Caco-2 (cell line): ENCODE measurements at regions not wholly inside any gene's neighbourhood (a gene's known extent, or its start where the extent isn't known, plus 50 kb on each side); places are given as distances from the start of the nearest gene placed in this dataset.

Source experiments
- BruUV-seq: library from RNA; stranded (reverse); fragments of 400-500 nt; replicated peaks from 2 replicates; lab custom pipeline; 2021; lab: Mats Ljungman, UMichigan
- CTCF ChIA-PET: fragments of 300-600 bp; sonication (Branson Sonifier 250); formaldehyde crosslinking; loops from one replicate; lab custom pipeline; 2022; ENCODE audit warnings: antibody characterized with exemption; lab: Charles Lee
- POLR2A ChIA-PET: fragments of 300-600 bp; sonication (Branson Sonifier 250); formaldehyde crosslinking; loops from one replicate; lab custom pipeline; 2022; ENCODE audit warnings: antibody characterized with exemption; lab: Charles Lee
- DNase-seq, 2 experiments: peaks; one replicate each; pipeline versions ENCODE4 v3.0.0 to v3.0.0-alpha.2; 2020 to 2022
- H3K27me3 ChIP-seq: replicated peaks from 2 replicates; pipeline ENCODE4 v1.6.0; 2011; ENCODE audit warnings: low read length; ENCODE audit not compliant: control insufficient read depth, insufficient read depth
- H3K36me3 ChIP-seq: 2 replicates; pipeline ENCODE4 v1.5.1; 2011; ENCODE audit warnings: low read length; ENCODE audit not compliant: control insufficient read depth, insufficient read depth
- H3K4me1 ChIP-seq: fragments of 250-450 bp; sonication (Bioruptor Pico); 2 replicates; pipeline ENCODE4 v1.5.1; 2020; ENCODE audit warnings: mild to moderate bottlenecking
- H3K4me3 ChIP-seq: 2 replicates; pipeline ENCODE4 v1.5.1; 2011; ENCODE audit warnings: low read depth, mild to moderate bottlenecking, control low read depth, low read length
- H3K9me3 ChIP-seq: fragments of 250-450 bp; sonication (Bioruptor Pico); 2 replicates; pipeline ENCODE4 v1.5.1; 2020; ENCODE audit warnings: mild to moderate bottlenecking, moderate library complexity
- H3K27ac Mint-ChIP-seq: one replicate; pipeline ENCODE4 v1.8.0; 2022; ENCODE audit warnings: mixed read lengths; ENCODE audit not compliant: unreplicated experiment
- H3K27me3 Mint-ChIP-seq: one replicate; pipeline ENCODE4 v1.8.0; 2022; ENCODE audit warnings: mixed read lengths; ENCODE audit not compliant: insufficient read depth, unreplicated experiment
- H3K36me3 Mint-ChIP-seq: one replicate; pipeline ENCODE4 v1.8.0; 2022; ENCODE audit warnings: mild to moderate bottlenecking, mixed read lengths; ENCODE audit not compliant: insufficient read depth, unreplicated experiment
- H3K4me1 Mint-ChIP-seq: one replicate; pipeline ENCODE4 v1.8.0; 2022; ENCODE audit warnings: low read depth, mixed read lengths; ENCODE audit not compliant: unreplicated experiment
- H3K4me3 Mint-ChIP-seq: one replicate; pipeline ENCODE4 v1.8.0; 2022; ENCODE audit warnings: mild to moderate bottlenecking, moderate library complexity, mixed read lengths; ENCODE audit not compliant: unreplicated experiment
- H3K9me3 Mint-ChIP-seq: one replicate; pipeline ENCODE4 v1.8.0; 2022; ENCODE audit warnings: mixed read lengths; ENCODE audit not compliant: unreplicated experiment
- intact Hi-C: fragments of 100-400 bp; cut with micrococcal nuclease; formaldehyde crosslinking; loops from one replicate; pipeline ENCODE4 v1.10.0; 2022; ENCODE audit not compliant: unreplicated experiment
- TF ChIP-seq, protein P1 (sequence below), 2 experiments: fragments of 200-600 bp in 1 of 2; IDR thresholded peaks; 1 replicate in 1 of 2; 2 replicates in 1 of 2; pipeline versions ENCODE4 v1.5.1 to v1.8.0; 2011 to 2022; ENCODE audit warnings: antibody characterized with exemption in 1 of 2, control low read depth in 1 of 2, inconsistent platforms in 1 of 2, low read depth in 1 of 2, low read length in 1 of 2, mild to moderate bottlenecking in 1 of 2, moderate library complexity in 1 of 2; ENCODE audit not compliant: insufficient read depth in 1 of 2, severe bottlenecking in 1 of 2, unreplicated experiment in 1 of 2

GRCh38 chr2:15081356-15081755 lies 448.8 kb downstream of the LRATD1 start:
- no peaks in the 10 kb centered on the region for H3K9me3 Mint-ChIP-seq
- H3K27me3 Mint-ChIP-seq = peaks cover 16% of the 10 kb centered on the region
- Histone ChIP-seq H3K27me3 (no peaks in the 10 kb centered on the region), H3K4me3 (no peak overlapping the region), H3K4me1 (no peaks in the 10 kb centered on the region), H3K36me3 (no peaks in the 10 kb centered on the region), H3K9me3 (no peaks in the 10 kb centered on the region)
- no peak overlapping the region for H3K4me3 Mint-ChIP-seq
- ChIA-PET POLR2A (no interaction called here), CTCF (no interaction called here)
- no peak overlapping the region for H3K27ac Mint-ChIP-seq
- H3K36me3 Mint-ChIP-seq = no peaks in the 10 kb centered on the region
- H3K4me1 Mint-ChIP-seq = no peaks in the 10 kb centered on the region
- TF ChIP-seq, protein P1, sequence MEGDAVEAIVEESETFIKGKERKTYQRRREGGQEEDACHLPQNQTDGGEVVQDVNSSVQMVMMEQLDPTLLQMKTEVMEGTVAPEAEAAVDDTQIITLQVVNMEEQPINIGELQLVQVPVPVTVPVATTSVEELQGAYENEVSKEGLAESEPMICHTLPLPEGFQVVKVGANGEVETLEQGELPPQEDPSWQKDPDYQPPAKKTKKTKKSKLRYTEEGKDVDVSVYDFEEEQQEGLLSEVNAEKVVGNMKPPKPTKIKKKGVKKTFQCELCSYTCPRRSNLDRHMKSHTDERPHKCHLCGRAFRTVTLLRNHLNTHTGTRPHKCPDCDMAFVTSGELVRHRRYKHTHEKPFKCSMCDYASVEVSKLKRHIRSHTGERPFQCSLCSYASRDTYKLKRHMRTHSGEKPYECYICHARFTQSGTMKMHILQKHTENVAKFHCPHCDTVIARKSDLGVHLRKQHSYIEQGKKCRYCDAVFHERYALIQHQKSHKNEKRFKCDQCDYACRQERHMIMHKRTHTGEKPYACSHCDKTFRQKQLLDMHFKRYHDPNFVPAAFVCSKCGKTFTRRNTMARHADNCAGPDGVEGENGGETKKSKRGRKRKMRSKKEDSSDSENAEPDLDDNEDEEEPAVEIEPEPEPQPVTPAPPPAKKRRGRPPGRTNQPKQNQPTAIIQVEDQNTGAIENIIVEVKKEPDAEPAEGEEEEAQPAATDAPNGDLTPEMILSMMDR (IDR thresholded peaks at IDR 0.05; ENCODE audit: insufficient read depth in 1 of 2, low read depth in 1 of 2, low read length in 1 of 2, severe bottlenecking in 1 of 2, unreplicated experiment in 1 of 2) = no peak
- intact Hi-C loops = no loop called here
- no TSS peak for BruUV-seq
- DNase-seq = no peak

DNA sequence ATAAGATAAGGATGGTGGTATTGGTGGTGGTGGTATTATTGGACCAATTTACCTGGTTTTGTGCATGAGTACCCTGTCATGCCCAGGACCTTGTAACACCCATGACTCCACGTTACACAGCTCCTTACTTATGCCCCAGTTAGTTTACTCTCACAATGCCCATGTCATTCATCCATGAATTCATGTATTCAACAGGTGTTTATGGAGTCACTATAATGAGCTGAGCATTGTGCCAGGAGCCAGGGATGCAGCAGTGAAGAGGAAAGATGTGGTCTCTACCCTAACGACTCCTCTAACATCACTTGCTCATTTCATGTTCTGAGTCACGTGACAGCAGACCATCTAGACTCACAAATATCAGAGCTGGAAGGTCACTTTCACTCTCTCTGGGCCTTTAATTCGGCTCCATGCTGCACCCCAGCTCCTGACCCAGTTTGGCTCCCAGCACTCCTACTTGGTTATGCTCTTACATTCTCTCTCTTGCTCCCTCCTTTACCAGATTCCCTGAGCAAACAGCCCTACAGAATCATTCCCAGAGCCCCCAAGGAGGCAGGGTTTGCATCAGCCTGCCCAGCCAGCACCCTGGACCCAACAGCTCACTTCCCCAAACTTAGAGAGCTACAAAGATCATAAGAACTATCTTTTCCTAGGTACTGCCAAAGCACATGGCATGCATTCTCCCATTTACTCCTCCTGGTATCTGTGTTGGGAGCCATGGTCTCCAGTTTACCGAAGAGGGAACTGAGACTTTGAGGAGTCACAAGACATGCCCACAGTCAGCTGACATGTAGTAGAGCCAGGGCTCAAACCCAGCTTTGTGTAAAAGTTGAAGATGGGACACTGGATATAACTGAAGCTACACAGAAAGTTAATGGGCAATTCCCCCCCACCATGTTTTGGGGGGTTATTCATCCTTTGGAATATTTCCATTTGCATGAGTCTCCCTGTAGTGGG lies 449.9 kb downstream of the LRATD1 start:
- H3K36me3 Mint-ChIP-seq = no peaks in the 10 kb centered on the region
- no TSS peak for BruUV-seq
- TF ChIP-seq, protein P1 (IDR thresholded peaks at IDR 0.05; ENCODE audit: insufficient read depth in 1 of 2, low read depth in 1 of 2, low read length in 1 of 2, severe bottlenecking in 1 of 2, unreplicated experiment in 1 of 2) = no peak
- DNase-seq = no peak
- no peak overlapping the region for H3K4me3 Mint-ChIP-seq
- peaks cover 16% of the 10 kb centered on the region for H3K27me3 Mint-ChIP-seq
- Histone ChIP-seq H3K9me3 (no peaks in the 10 kb centered on the region), H3K27me3 (no peaks in the 10 kb centered on the region), H3K4me1 (no peaks in the 10 kb centered on the region), H3K4me3 (no peak overlapping the region), H3K36me3 (no peaks in the 10 kb centered on the region)
- intact Hi-C loops = no loop called here
- ChIA-PET CTCF (no interaction called here), POLR2A (no interaction called here)
- no peak overlapping the region for H3K27ac Mint-ChIP-seq
- no peaks in the 10 kb centered on the region for H3K4me1 Mint-ChIP-seq
- peaks cover under 1% of the 10 kb centered on the region for H3K9me3 Mint-ChIP-seq

DNA sequence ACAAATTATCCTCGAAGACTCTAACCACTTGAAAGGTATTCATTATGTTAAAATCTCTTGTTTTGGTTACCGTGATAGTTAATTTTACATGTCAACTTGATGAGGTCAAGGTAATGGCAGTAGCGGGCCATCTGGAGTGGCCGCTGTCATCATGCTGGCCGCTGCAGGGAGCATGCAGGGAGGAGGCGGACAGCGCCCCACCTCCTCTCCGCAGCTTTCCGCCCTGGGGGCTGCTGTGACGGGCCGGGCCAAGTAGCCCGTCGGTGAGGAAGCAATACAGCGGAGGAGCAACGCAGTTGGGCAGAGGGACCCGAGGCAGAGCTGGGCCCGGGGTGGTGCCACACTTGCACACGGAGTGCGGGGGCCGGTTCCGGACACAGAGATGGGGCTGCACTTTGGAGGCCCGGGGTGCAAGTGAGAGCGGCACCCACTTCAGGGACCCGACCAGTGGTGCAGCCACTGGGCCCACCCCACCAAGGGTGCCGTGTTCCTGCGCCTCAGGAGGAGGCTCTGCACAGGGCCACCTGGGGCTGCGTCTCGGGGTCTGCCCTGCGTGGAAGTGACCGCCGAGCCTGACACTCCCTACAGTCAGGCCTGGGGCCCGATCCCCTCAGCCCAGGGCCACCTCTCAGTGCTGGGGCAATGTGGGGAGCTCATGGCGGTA lies 452.4 kb downstream of the LRATD1 start:
- no peaks in the 10 kb centered on the region for H3K9me3 ChIP-seq
- Mint-ChIP-seq H3K4me3 (no peak overlapping the region), H3K27ac (no peak overlapping the region), H3K9me3 (peaks cover 9% of the 10 kb centered on the region), H3K36me3 (no peaks in the 10 kb centered on the region), H3K27me3 (peaks cover 11% of the 10 kb centered on the region), H3K4me1 (no peaks in the 10 kb centered on the region)
- no peaks in the 10 kb centered on the region for H3K27me3 ChIP-seq
- no peaks in the 10 kb centered on the region for H3K4me1 ChIP-seq
- no peak overlapping the region for H3K4me3 ChIP-seq
- BruUV-seq = no TSS peak
- no peaks in the 10 kb centered on the region for H3K36me3 ChIP-seq
- CTCF ChIA-PET = no interaction called here
- TF ChIP-seq, protein P1 (IDR thresholded peaks at IDR 0.05; ENCODE audit: insufficient read depth in 1 of 2, low read depth in 1 of 2, low read length in 1 of 2, severe bottlenecking in 1 of 2, unreplicated experiment in 1 of 2) = no peak
- intact Hi-C loops = no loop called here
- POLR2A ChIA-PET = no interaction called here
- DNase-seq = no peak
